Body of pancreas (tissue), 4 donors: ENCODE measurements at regions not wholly inside any gene's neighbourhood (a gene's known extent, or its start where the extent isn't known, plus 50 kb on each side); places are given as distances from the start of the nearest gene placed in this dataset.

Experiments used
- CTCF ChIP-seq, 7 experiments: fragments of 450-650 bp in 4 of 7; fragments of 200-600 bp in 3 of 7; sonication (generic) in 3 of 7; IDR thresholded peaks; one replicate each; pipeline ENCODE4 v1.5.1; 2016 to 2019; ENCODE audit warnings: antibody characterized with exemption in 7 of 7
- POLR2A ChIP-seq, 3 donors: fragments of 450-650 bp; IDR thresholded peaks; one replicate each; pipeline ENCODE4 v1.6.1; 2016; ENCODE audit warnings: antibody characterized with exemption in 3 of 3, mild to moderate bottlenecking in 2 of 3

GRCh38 chr6:113744861-113745260 lies 112.3 kb upstream of the MARCKS start:
- TF ChIP-seq CTCF (IDR thresholded peaks at IDR 0.05) (no peak), POLR2A (IDR thresholded peaks at IDR 0.05) (no peak)
